GM18951 (cell line): ENCODE measurements at regions not wholly inside any gene's neighbourhood (a gene's known extent, or its start where the extent isn't known, plus 50 kb on each side); places are given as distances from the start of the nearest gene placed in this dataset.

Source experiments
- POLR2A ChIP-seq: IDR thresholded peaks from 4 replicates; pipeline ENCODE4 v1.6.1; 2011; ENCODE audit warnings: mild to moderate bottlenecking; ENCODE audit not compliant: insufficient read length, insufficient read depth; ENCODE audit errors: extremely low read depth
- in situ Hi-C: fragments of 300-500 bp; cut with MboI; formaldehyde crosslinking; loops from one replicate; pipeline ENCODE4 v1.12.0; 2022; ENCODE audit warnings: low sequenced_read_pairs, mixed read lengths, inconsistent platforms; ENCODE audit not compliant: unreplicated experiment

GRCh38 chr16:85458968-85459367 is 154.2 kb upstream of the GSE1 start:
- TF ChIP-seq POLR2A = no peak
- in situ Hi-C loops = no loop called here

- TF ChIP-seq POLR2A = no peak
- in situ Hi-C loops = no loop called here
These were observed 153.4 kb upstream of the GSE1 start for GRCh38 chr16:85459529-85460251.

- no peak for TF ChIP-seq POLR2A
- in situ Hi-C loops = no loop called here
These were observed 152.7 kb upstream of the GSE1 start for GRCh38 chr16:85460252-85461021.

- TF ChIP-seq POLR2A = no peak
- in situ Hi-C loops = no loop called here
These were observed 151.9 kb upstream of the GSE1 start for GRCh38 chr16:85461022-85461813.

- in situ Hi-C loops = no loop called here
- TF ChIP-seq POLR2A = no peak
These were observed 151.1 kb upstream of the GSE1 start for GRCh38 chr16:85461814-85462713.

GRCh38 chr16:85462714-85463611 is 150.2 kb upstream of the GSE1 start:
- in situ Hi-C loops = no loop called here
- TF ChIP-seq POLR2A = no peak

- in situ Hi-C loops = no loop called here
These were observed 149.3 kb upstream of the GSE1 start for GRCh38 chr16:85463672-85464382.

GRCh38 chr16:85464383-85465305 is 148.5 kb upstream of the GSE1 start:
- TF ChIP-seq POLR2A = no peak

More at GRCh38 chr16:85463672-85464382, 149.3 kb upstream of the GSE1 start:
- no peak for TF ChIP-seq POLR2A

GRCh38 chr16:85465328-85466303 is 147.5 kb upstream of the GSE1 start:
- in situ Hi-C loops = no loop called here
- no peak for TF ChIP-seq POLR2A

More at GRCh38 chr16:85464383-85465305, 148.5 kb upstream of the GSE1 start:
- in situ Hi-C loops = no loop called here

- in situ Hi-C loops = no loop called here
- no peak for TF ChIP-seq POLR2A
These were observed 146.8 kb upstream of the GSE1 start for GRCh38 chr16:85466304-85466700.
